ENCODE measurements at regions not wholly inside any gene's neighbourhood (a gene's known extent, or its start where the extent isn't known, plus 50 kb on each side); places are given as distances from the start of the nearest gene placed in this dataset.

DNA sequence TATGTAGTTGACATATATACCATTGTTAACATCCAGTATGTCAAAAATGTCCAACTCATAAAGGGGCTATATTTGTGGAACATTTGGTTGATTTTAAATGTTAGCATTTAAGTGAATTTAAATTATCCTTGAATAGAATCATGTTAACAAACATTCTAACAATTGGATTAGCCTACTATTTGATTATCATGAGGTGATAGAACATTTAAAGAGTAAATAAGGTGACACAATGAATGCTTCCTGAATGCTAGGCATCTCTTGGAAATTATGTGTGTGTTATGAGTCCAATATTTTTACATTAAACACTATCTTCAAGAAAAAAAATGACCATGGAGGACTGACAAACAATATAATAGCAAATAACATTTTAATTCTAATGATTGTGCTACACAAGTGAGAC lies 901.9 kb upstream of the AGA start:
- Histone ChIP-seq H3K36me3 (no peaks in the 10 kb centered on the region), H3K4me1 (no peaks in the 10 kb centered on the region), H3K4me3 (no peak overlapping the region), H3K27me3 (no peaks in the 10 kb centered on the region), H3K27ac (no peak overlapping the region), H3K9me3 (no peaks in the 10 kb centered on the region)
- no peak for DNase-seq (ENCODE audit: low spot score in 2 of 2)
- TF ChIP-seq POLR2A (IDR thresholded peaks at IDR 0.05) (no peak), EP300 (IDR thresholded peaks at IDR 0.05) (no peak), POLR2AphosphoS5 (IDR thresholded peaks at IDR 0.05) (no peak)
- TF ChIP-seq, protein P1, sequence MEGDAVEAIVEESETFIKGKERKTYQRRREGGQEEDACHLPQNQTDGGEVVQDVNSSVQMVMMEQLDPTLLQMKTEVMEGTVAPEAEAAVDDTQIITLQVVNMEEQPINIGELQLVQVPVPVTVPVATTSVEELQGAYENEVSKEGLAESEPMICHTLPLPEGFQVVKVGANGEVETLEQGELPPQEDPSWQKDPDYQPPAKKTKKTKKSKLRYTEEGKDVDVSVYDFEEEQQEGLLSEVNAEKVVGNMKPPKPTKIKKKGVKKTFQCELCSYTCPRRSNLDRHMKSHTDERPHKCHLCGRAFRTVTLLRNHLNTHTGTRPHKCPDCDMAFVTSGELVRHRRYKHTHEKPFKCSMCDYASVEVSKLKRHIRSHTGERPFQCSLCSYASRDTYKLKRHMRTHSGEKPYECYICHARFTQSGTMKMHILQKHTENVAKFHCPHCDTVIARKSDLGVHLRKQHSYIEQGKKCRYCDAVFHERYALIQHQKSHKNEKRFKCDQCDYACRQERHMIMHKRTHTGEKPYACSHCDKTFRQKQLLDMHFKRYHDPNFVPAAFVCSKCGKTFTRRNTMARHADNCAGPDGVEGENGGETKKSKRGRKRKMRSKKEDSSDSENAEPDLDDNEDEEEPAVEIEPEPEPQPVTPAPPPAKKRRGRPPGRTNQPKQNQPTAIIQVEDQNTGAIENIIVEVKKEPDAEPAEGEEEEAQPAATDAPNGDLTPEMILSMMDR (IDR thresholded peaks at IDR 0.05), result no peak

DNA sequence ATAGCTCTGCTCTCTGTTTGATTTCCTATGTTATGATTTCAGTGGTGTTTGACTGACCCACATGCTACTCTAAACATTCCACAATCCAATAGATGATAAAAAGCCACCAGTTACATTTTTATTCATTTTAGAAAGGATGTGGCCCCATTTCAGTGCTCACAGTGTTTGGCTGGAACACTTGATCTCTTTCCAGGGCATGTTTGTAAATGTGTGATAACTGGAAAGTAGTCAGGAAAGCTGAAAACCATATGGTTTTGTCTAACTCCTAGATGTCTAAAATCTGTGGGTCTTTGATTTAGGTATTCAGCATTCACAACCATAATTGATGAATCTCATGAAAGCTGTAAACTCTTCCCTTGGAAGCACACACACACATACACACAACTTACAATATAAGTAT lies 904.9 kb upstream of the AGA start:
- Histone ChIP-seq H3K4me3 (no peak overlapping the region), H3K27ac (no peak overlapping the region), H3K27me3 (no peaks in the 10 kb centered on the region), H3K9me3 (no peaks in the 10 kb centered on the region), H3K36me3 (no peaks in the 10 kb centered on the region), H3K4me1 (no peaks in the 10 kb centered on the region)
- TF ChIP-seq EP300 (IDR thresholded peaks at IDR 0.05) (no peak), POLR2AphosphoS5 (IDR thresholded peaks at IDR 0.05) (no peak), POLR2A (IDR thresholded peaks at IDR 0.05) (no peak)
- TF ChIP-seq, protein P1 (IDR thresholded peaks at IDR 0.05), result no peak
- no peak for DNase-seq (ENCODE audit: low spot score in 2 of 2)

DNA sequence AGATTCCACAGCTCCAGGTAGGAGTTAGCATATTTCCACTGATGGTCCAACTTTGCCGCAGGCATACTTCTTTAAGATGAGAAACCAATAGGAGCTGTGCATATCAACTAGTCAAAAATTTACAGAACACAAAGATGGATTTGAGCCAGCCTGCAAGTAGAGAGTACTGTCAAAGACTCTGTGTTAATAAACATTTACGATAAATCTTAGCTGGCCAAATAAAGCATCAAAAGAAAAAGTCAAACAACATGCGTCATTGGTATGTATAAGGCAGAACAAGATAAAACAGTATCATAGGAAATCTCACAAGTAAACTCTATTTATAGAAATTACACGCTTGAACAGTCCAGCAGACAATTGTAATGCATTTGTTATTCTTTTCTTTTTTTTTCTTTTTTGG lies 907.4 kb upstream of the AGA start:
- Histone ChIP-seq H3K4me1 (no peaks in the 10 kb centered on the region), H3K36me3 (no peaks in the 10 kb centered on the region), H3K4me3 (no peak overlapping the region), H3K27me3 (no peaks in the 10 kb centered on the region), H3K27ac (no peak overlapping the region), H3K9me3 (no peaks in the 10 kb centered on the region)
- WGBS, result 69% methylated on average over 4 of the region's 4 CpGs
- no peak for DNase-seq (ENCODE audit: low spot score in 2 of 2)
- TF ChIP-seq, protein P1 (IDR thresholded peaks at IDR 0.05), result no peak

DNA sequence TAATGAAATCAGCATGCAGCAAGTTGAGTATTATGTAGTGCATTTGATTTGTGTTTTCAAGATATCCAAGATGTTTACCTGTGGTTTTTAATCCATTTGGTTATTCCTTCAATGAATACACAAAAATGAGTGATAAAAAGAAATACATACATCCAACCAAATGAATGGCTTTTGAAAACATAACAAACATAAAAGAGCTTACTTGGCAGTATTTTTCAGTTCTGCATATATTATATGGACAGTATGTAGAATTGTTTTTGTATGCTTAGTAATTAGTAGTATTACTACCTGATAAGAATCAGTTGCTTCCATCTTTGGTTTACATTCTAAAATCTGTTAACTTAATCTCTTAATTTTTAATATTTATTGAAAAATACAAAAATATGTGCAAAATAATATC lies 908.9 kb upstream of the AGA start:
- no peaks in the 10 kb centered on the region for H3K9me3 ChIP-seq
- H3K27me3 ChIP-seq, result no peaks in the 10 kb centered on the region
- H3K36me3 ChIP-seq, result no peaks in the 10 kb centered on the region
- no peak overlapping the region for H3K4me3 ChIP-seq
- no peak for DNase-seq (ENCODE audit: low spot score in 2 of 2)
- TF ChIP-seq EP300 (IDR thresholded peaks at IDR 0.05) (no peak), POLR2AphosphoS5 (IDR thresholded peaks at IDR 0.05) (no peak), POLR2A (IDR thresholded peaks at IDR 0.05) (no peak)
- TF ChIP-seq, protein P1 (IDR thresholded peaks at IDR 0.05), result no peak
- H3K4me1 ChIP-seq, result no peaks in the 10 kb centered on the region
- H3K27ac ChIP-seq, result no peak overlapping the region

DNA sequence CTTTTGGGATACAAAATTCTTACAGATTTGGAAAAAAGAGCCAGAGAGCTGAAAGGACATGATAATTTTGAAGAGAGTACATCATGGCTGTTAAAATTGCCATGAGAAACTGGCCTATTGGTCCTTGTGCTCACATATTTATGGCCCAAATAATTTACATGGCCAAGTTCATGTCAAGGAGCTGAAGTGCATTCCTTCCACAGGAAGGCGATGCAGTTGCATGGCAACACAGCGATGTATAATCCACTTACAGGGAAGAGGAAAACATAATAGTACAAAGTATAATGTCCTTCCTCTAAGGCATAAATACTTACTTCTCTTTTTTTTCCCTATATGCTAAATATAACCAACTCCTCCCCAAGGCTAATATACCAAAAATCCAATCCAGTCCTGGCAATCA lies 914.5 kb upstream of the AGA start:
- DNase-seq (ENCODE audit: low spot score in 2 of 2), result no peak
- Histone ChIP-seq H3K36me3 (no peaks in the 10 kb centered on the region), H3K4me3 (no peak overlapping the region), H3K27me3 (no peaks in the 10 kb centered on the region), H3K4me1 (no peaks in the 10 kb centered on the region), H3K27ac (no peak overlapping the region), H3K9me3 (no peaks in the 10 kb centered on the region)
- WGBS, result 88% methylated on average over 2 of the region's 2 CpGs
- no peak for TF ChIP-seq POLR2A (IDR thresholded peaks at IDR 0.05)
- TF ChIP-seq, protein P1 (IDR thresholded peaks at IDR 0.05), result no peak
- no peak for TF ChIP-seq POLR2AphosphoS5 (IDR thresholded peaks at IDR 0.05)
- TF ChIP-seq EP300 (IDR thresholded peaks at IDR 0.05), result no peak
